GM23338 (cell line): ENCODE measurements at regions not wholly inside any gene's neighbourhood (a gene's known extent, or its start where the extent isn't known, plus 50 kb on each side); places are given as distances from the start of the nearest gene placed in this dataset.

Source experiments
- ATAC-seq: fragments of 200-7000 bp; cut with Tn5 transposase; 3 replicates; pipeline ENCODE4 v1.9.1; 2020
- DNase-seq: peaks from one replicate; pipeline ENCODE4 v3.0.0-alpha.2; 2015; ENCODE audit warnings: low spot score
- H2AFZ ChIP-seq: fragments of 200-600 bp; sonication (generic); 2 replicates; pipeline ENCODE4 v1.8.0; 2016; ENCODE audit warnings: antibody characterized with exemption, mild to moderate bottlenecking, moderate library complexity
- H3F3A ChIP-seq: fragments of 200-600 bp; sonication (generic); replicated peaks from 2 replicates; pipeline ENCODE4 v1.8.0; 2017; ENCODE audit warnings: antibody characterized with exemption, mixed run types, low read depth
- H3K27ac ChIP-seq: fragments of 200-600 bp; sonication (generic); 2 replicates; pipeline ENCODE4 v1.6.1; 2016; ENCODE audit warnings: low read depth
- H3K27me3 ChIP-seq: fragments of 200-600 bp; sonication (generic); 2 replicates; pipeline ENCODE4 v1.8.0; 2016; ENCODE audit warnings: mild to moderate bottlenecking, mixed run types, moderate library complexity; ENCODE audit not compliant: insufficient read depth
- H3K36me3 ChIP-seq: fragments of 200-600 bp; sonication (generic); 2 replicates; pipeline ENCODE4 v1.8.0; 2016; ENCODE audit warnings: mild to moderate bottlenecking; ENCODE audit not compliant: insufficient read depth
- H3K4me1 ChIP-seq: fragments of 200-600 bp; sonication (generic); 2 replicates; pipeline ENCODE4 v1.8.0; 2016; ENCODE audit warnings: mild to moderate bottlenecking, moderate library complexity; ENCODE audit not compliant: insufficient read depth
- H3K4me2 ChIP-seq: fragments of 200-600 bp; sonication (generic); 2 replicates; pipeline ENCODE4 v1.7.1; 2017; ENCODE audit warnings: mixed run types
- H3K4me3 ChIP-seq: fragments of 200-600 bp; sonication (generic); 2 replicates; pipeline ENCODE4 v1.6.1; 2016; ENCODE audit warnings: mixed run types
- H3K79me2 ChIP-seq: fragments of 200-600 bp; sonication (generic); replicated peaks from 2 replicates; pipeline ENCODE4 v1.8.0; 2017; ENCODE audit warnings: mild to moderate bottlenecking; ENCODE audit not compliant: insufficient read depth
- H3K9me2 ChIP-seq: fragments of 200-600 bp; sonication (generic); 2 replicates; pipeline ENCODE4 v1.8.0; 2017; ENCODE audit not compliant: insufficient read depth
- H4K20me1 ChIP-seq: fragments of 200-600 bp; sonication (generic); replicated peaks from 2 replicates; pipeline ENCODE4 v1.8.0; 2017; ENCODE audit warnings: mild to moderate bottlenecking; ENCODE audit not compliant: insufficient read depth
- H3K27ac Mint-ChIP-seq: 2 replicates; pipeline ENCODE4 v1.8.0; 2020; ENCODE audit warnings: inconsistent platforms, mild to moderate bottlenecking, moderate library complexity, mixed read lengths
- H3K27me3 Mint-ChIP-seq: 3 replicates; pipeline ENCODE4 v1.8.0; 2022; ENCODE audit warnings: low read depth, mild to moderate bottlenecking, moderate library complexity, mixed read lengths, inconsistent platforms; ENCODE audit not compliant: insufficient read depth, poor library complexity
- H3K36me3 Mint-ChIP-seq: 3 replicates; pipeline ENCODE4 v1.8.0; 2021; ENCODE audit warnings: low read depth, mild to moderate bottlenecking, inconsistent platforms, moderate library complexity, mixed read lengths
- H3K4me1 Mint-ChIP-seq: 3 replicates; pipeline ENCODE4 v1.8.0; 2020; ENCODE audit warnings: mild to moderate bottlenecking, inconsistent platforms, mixed read lengths
- H3K4me3 Mint-ChIP-seq: 3 replicates; pipeline ENCODE4 v1.8.0; 2021; ENCODE audit warnings: moderate library complexity, mild to moderate bottlenecking, inconsistent platforms, mixed read lengths
- H3K9me3 Mint-ChIP-seq: 3 replicates; pipeline ENCODE4 v1.8.0; 2020; ENCODE audit warnings: moderate library complexity, mild to moderate bottlenecking, inconsistent platforms, mixed read lengths
- CTCF ChIP-seq, 2 experiments: fragments of 200-600 bp in 1 of 2; sonication (generic) in 1 of 2; conservative IDR thresholded peaks; 2 replicates each; pipeline versions ENCODE4 v1.5.1 to v1.6.1; 2016 to 2017; ENCODE audit warnings: antibody characterized with exemption in 2 of 2, low read depth in 2 of 2, mild to moderate bottlenecking in 2 of 2, moderate library complexity in 1 of 2
- EZH2 ChIP-seq: fragments of 200-600 bp; sonication (generic); IDR thresholded peaks from one replicate; pipeline ENCODE4 v1.8.0; 2017; ENCODE audit warnings: antibody characterized with exemption, mild to moderate bottlenecking, low read depth; ENCODE audit not compliant: unreplicated experiment
- EZH2phosphoT487 ChIP-seq: fragments of 200-600 bp; sonication (generic); IDR thresholded peaks from one replicate; pipeline ENCODE4 v1.8.1; 2018; ENCODE audit warnings: antibody characterized with exemption; ENCODE audit not compliant: unreplicated experiment
- JUNB ChIP-seq: IDR thresholded peaks from one replicate; pipeline ENCODE4 v1.6.1; 2016; ENCODE audit warnings: antibody characterized with exemption; ENCODE audit not compliant: unreplicated experiment
- POLR2AphosphoS5 ChIP-seq: IDR thresholded peaks from 2 replicates; pipeline ENCODE4 v1.6.1; 2016; ENCODE audit warnings: antibody characterized with exemption, low read depth
- REST ChIP-seq: IDR thresholded peaks from one replicate; pipeline ENCODE4 v1.6.1; 2018; ENCODE audit warnings: antibody characterized with exemption; ENCODE audit not compliant: unreplicated experiment
- STAT1 ChIP-seq: IDR thresholded peaks from one replicate; pipeline ENCODE4 v1.6.1; 2016; ENCODE audit warnings: antibody characterized with exemption; ENCODE audit not compliant: unreplicated experiment
- ZNF114 ChIP-seq: fragments of 250-450 bp; sonication (Bioruptor Pico); IDR thresholded peaks from 2 replicates; pipeline ENCODE4 v1.5.0; 2020; ENCODE audit warnings: mild to moderate bottlenecking, moderate library complexity
- ZNF331 ChIP-seq: fragments of 250-450 bp; sonication (Bioruptor Pico); IDR thresholded peaks from 2 replicates; pipeline ENCODE4 v1.5.0; 2020; ENCODE audit warnings: low read depth, mild to moderate bottlenecking, moderate library complexity
- ZNF462 ChIP-seq: fragments of 250-450 bp; sonication (Bioruptor Pico); IDR thresholded peaks from 2 replicates; pipeline ENCODE4 v1.5.0; 2020; ENCODE audit warnings: mild to moderate bottlenecking, moderate library complexity

GRCh38 chrX:145923376-145923775 is 105.7 kb downstream of the SLITRK2 start:
- peak; percentile 23 for DNase-seq
- peaks cover 31% of the 10 kb centered on the region for H3K9me3 Mint-ChIP-seq
- H3K27me3 ChIP-seq: no peaks in the 10 kb centered on the region
- no peak overlapping the region for H3K4me2 ChIP-seq
- H3K36me3 ChIP-seq: no peaks in the 10 kb centered on the region
- no peak overlapping the region for H3K4me3 ChIP-seq
- no peak overlapping the region for H2AFZ ChIP-seq
- no peak overlapping the region for H3K27ac ChIP-seq
- no peaks in the 10 kb centered on the region for H3K79me2 ChIP-seq
- no peaks in the 10 kb centered on the region for H3K27me3 Mint-ChIP-seq
- no peaks in the 10 kb centered on the region for H4K20me1 ChIP-seq
- no peak for ATAC-seq
- no peaks in the 10 kb centered on the region for H3K9me2 ChIP-seq
- H3K4me1 Mint-ChIP-seq: no peaks in the 10 kb centered on the region
- no peaks in the 10 kb centered on the region for H3K36me3 Mint-ChIP-seq
- no peaks in the 10 kb centered on the region for H3F3A ChIP-seq
- no peaks in the 10 kb centered on the region for H3K4me1 ChIP-seq
- peak; percentile 34 to 61 for TF ChIP-seq CTCF (conservative IDR thresholded peaks at IDR 0.05; ENCODE audit: low read depth in 2 of 2)
- no peak for TF ChIP-seq POLR2AphosphoS5
- H3K4me3 Mint-ChIP-seq: no peak overlapping the region
- no peak overlapping the region for H3K27ac Mint-ChIP-seq

- Histone ChIP-seq H3K9me2 (no peaks in the 10 kb centered on the region), H3K36me3 (no peaks in the 10 kb centered on the region), H3F3A (no peaks in the 10 kb centered on the region), H2AFZ (no peak overlapping the region), H3K79me2 (no peaks in the 10 kb centered on the region), H3K27ac (no peak overlapping the region), H3K4me3 (no peak overlapping the region), H3K27me3 (no peaks in the 10 kb centered on the region), H4K20me1 (no peaks in the 10 kb centered on the region), H3K4me2 (no peak overlapping the region), H3K4me1 (no peaks in the 10 kb centered on the region)
- H3K27ac Mint-ChIP-seq: no peak overlapping the region
- H3K4me3 Mint-ChIP-seq: no peak overlapping the region
- peaks cover 44% of the 10 kb centered on the region for H3K9me3 Mint-ChIP-seq
- ATAC-seq (no peak), DNase-seq (no peak)
- H3K36me3 Mint-ChIP-seq: no peaks in the 10 kb centered on the region
- H3K27me3 Mint-ChIP-seq: no peaks in the 10 kb centered on the region
- no peaks in the 10 kb centered on the region for H3K4me1 Mint-ChIP-seq
- no peak for TF ChIP-seq POLR2AphosphoS5
- no peak for TF ChIP-seq STAT1
- no peak for TF ChIP-seq REST
- TF ChIP-seq EZH2: no peak
- TF ChIP-seq EZH2phosphoT487: no peak
- no peak for TF ChIP-seq JUNB
- no peak for TF ChIP-seq ZNF331 (CRISPR knock-in tag)
- TF ChIP-seq ZNF462 (CRISPR knock-in tag): no peak
- no peak for TF ChIP-seq ZNF114 (CRISPR knock-in tag)
Observed at GRCh38 chrX:145936769-145937168, 119.1 kb downstream of the SLITRK2 start.
